GM23338 (cell line): ENCODE measurements at regions not wholly inside any gene's neighbourhood (a gene's known extent, or its start where the extent isn't known, plus 50 kb on each side); places are given as distances from the start of the nearest gene placed in this dataset.

Experiments used
- ATAC-seq: fragments of 200-7000 bp; cut with Tn5 transposase; 3 replicates; pipeline ENCODE4 v1.9.1; 2020
- DNase-seq: peaks from one replicate; pipeline ENCODE4 v3.0.0-alpha.2; 2015; ENCODE audit warnings: low spot score
- H2AFZ ChIP-seq: fragments of 200-600 bp; sonication (generic); 2 replicates; pipeline ENCODE4 v1.8.0; 2016; ENCODE audit warnings: antibody characterized with exemption, mild to moderate bottlenecking, moderate library complexity
- H3F3A ChIP-seq: fragments of 200-600 bp; sonication (generic); replicated peaks from 2 replicates; pipeline ENCODE4 v1.8.0; 2017; ENCODE audit warnings: antibody characterized with exemption, mixed run types, low read depth
- H3K27ac ChIP-seq: fragments of 200-600 bp; sonication (generic); 2 replicates; pipeline ENCODE4 v1.6.1; 2016; ENCODE audit warnings: low read depth
- H3K27me3 ChIP-seq: fragments of 200-600 bp; sonication (generic); 2 replicates; pipeline ENCODE4 v1.8.0; 2016; ENCODE audit warnings: mild to moderate bottlenecking, mixed run types, moderate library complexity; ENCODE audit not compliant: insufficient read depth
- H3K36me3 ChIP-seq: fragments of 200-600 bp; sonication (generic); 2 replicates; pipeline ENCODE4 v1.8.0; 2016; ENCODE audit warnings: mild to moderate bottlenecking; ENCODE audit not compliant: insufficient read depth
- H3K4me1 ChIP-seq: fragments of 200-600 bp; sonication (generic); 2 replicates; pipeline ENCODE4 v1.8.0; 2016; ENCODE audit warnings: mild to moderate bottlenecking, moderate library complexity; ENCODE audit not compliant: insufficient read depth
- H3K4me2 ChIP-seq: fragments of 200-600 bp; sonication (generic); 2 replicates; pipeline ENCODE4 v1.7.1; 2017; ENCODE audit warnings: mixed run types
- H3K4me3 ChIP-seq: fragments of 200-600 bp; sonication (generic); 2 replicates; pipeline ENCODE4 v1.6.1; 2016; ENCODE audit warnings: mixed run types
- H3K79me2 ChIP-seq: fragments of 200-600 bp; sonication (generic); replicated peaks from 2 replicates; pipeline ENCODE4 v1.8.0; 2017; ENCODE audit warnings: mild to moderate bottlenecking; ENCODE audit not compliant: insufficient read depth
- H3K9me2 ChIP-seq: fragments of 200-600 bp; sonication (generic); 2 replicates; pipeline ENCODE4 v1.8.0; 2017; ENCODE audit not compliant: insufficient read depth
- H4K20me1 ChIP-seq: fragments of 200-600 bp; sonication (generic); replicated peaks from 2 replicates; pipeline ENCODE4 v1.8.0; 2017; ENCODE audit warnings: mild to moderate bottlenecking; ENCODE audit not compliant: insufficient read depth
- H3K27ac Mint-ChIP-seq: 2 replicates; pipeline ENCODE4 v1.8.0; 2020; ENCODE audit warnings: inconsistent platforms, mild to moderate bottlenecking, moderate library complexity, mixed read lengths
- H3K27me3 Mint-ChIP-seq: 3 replicates; pipeline ENCODE4 v1.8.0; 2022; ENCODE audit warnings: low read depth, mild to moderate bottlenecking, moderate library complexity, mixed read lengths, inconsistent platforms; ENCODE audit not compliant: insufficient read depth, poor library complexity
- H3K36me3 Mint-ChIP-seq: 3 replicates; pipeline ENCODE4 v1.8.0; 2021; ENCODE audit warnings: low read depth, mild to moderate bottlenecking, inconsistent platforms, moderate library complexity, mixed read lengths
- H3K4me1 Mint-ChIP-seq: 3 replicates; pipeline ENCODE4 v1.8.0; 2020; ENCODE audit warnings: mild to moderate bottlenecking, inconsistent platforms, mixed read lengths
- H3K4me3 Mint-ChIP-seq: 3 replicates; pipeline ENCODE4 v1.8.0; 2021; ENCODE audit warnings: moderate library complexity, mild to moderate bottlenecking, inconsistent platforms, mixed read lengths
- H3K9me3 Mint-ChIP-seq: 3 replicates; pipeline ENCODE4 v1.8.0; 2020; ENCODE audit warnings: moderate library complexity, mild to moderate bottlenecking, inconsistent platforms, mixed read lengths
- CTCF ChIP-seq, 2 experiments: fragments of 200-600 bp in 1 of 2; sonication (generic) in 1 of 2; conservative IDR thresholded peaks; 2 replicates each; pipeline versions ENCODE4 v1.5.1 to v1.6.1; 2016 to 2017; ENCODE audit warnings: antibody characterized with exemption in 2 of 2, low read depth in 2 of 2, mild to moderate bottlenecking in 2 of 2, moderate library complexity in 1 of 2
- EZH2 ChIP-seq: fragments of 200-600 bp; sonication (generic); IDR thresholded peaks from one replicate; pipeline ENCODE4 v1.8.0; 2017; ENCODE audit warnings: antibody characterized with exemption, mild to moderate bottlenecking, low read depth; ENCODE audit not compliant: unreplicated experiment
- EZH2phosphoT487 ChIP-seq: fragments of 200-600 bp; sonication (generic); IDR thresholded peaks from one replicate; pipeline ENCODE4 v1.8.1; 2018; ENCODE audit warnings: antibody characterized with exemption; ENCODE audit not compliant: unreplicated experiment
- POLR2AphosphoS5 ChIP-seq: IDR thresholded peaks from 2 replicates; pipeline ENCODE4 v1.6.1; 2016; ENCODE audit warnings: antibody characterized with exemption, low read depth
- REST ChIP-seq: IDR thresholded peaks from one replicate; pipeline ENCODE4 v1.6.1; 2018; ENCODE audit warnings: antibody characterized with exemption; ENCODE audit not compliant: unreplicated experiment

GRCh38 chr12:54126696-54127537, 61.9 kb downstream of the SMUG1 start:
- Histone ChIP-seq H3K9me2 (no peaks in the 10 kb centered on the region), H3K4me3 (peak overlapping the region; percentile 74), H4K20me1 (peaks cover 30% of the 10 kb centered on the region), H3K36me3 (no peaks in the 10 kb centered on the region), H3K4me1 (peaks cover 43% of the 10 kb centered on the region), H3F3A (peaks cover 13% of the 10 kb centered on the region), H3K27ac (no peak overlapping the region), H3K27me3 (peaks cover 100% of the 10 kb centered on the region), H3K4me2 (peak overlapping the region; percentile 91), H2AFZ (peak overlapping the region; percentile 93; the same call in 1 of the 2 replicates), H3K79me2 (no peaks in the 10 kb centered on the region)
- TF ChIP-seq POLR2AphosphoS5 (no peak), CTCF (conservative IDR thresholded peaks at IDR 0.05; ENCODE audit: low read depth in 2 of 2) (no peak), EZH2phosphoT487 (peak; percentile 5), EZH2 (peak; percentile 89)
- DNase-seq, result peak; percentile 77
- Mint-ChIP-seq H3K27ac (no peak overlapping the region), H3K4me3 (peak overlapping the region; percentile 67), H3K36me3 (peaks cover 6% of the 10 kb centered on the region; the same call in 1 of the 3 replicates), H3K9me3 (peaks cover 6% of the 10 kb centered on the region; the same call in 2 of the 3 replicates), H3K4me1 (peaks cover 44% of the 10 kb centered on the region), H3K27me3 (peaks cover 100% of the 10 kb centered on the region)
- peak; percentile 68 for ATAC-seq

- Histone ChIP-seq H3K36me3 (no peaks in the 10 kb centered on the region), H4K20me1 (peaks cover 30% of the 10 kb centered on the region), H3K27ac (no peak overlapping the region), H3K27me3 (peaks cover 100% of the 10 kb centered on the region), H3F3A (peaks cover 13% of the 10 kb centered on the region), H3K4me1 (peaks cover 43% of the 10 kb centered on the region), H2AFZ (no peak overlapping the region), H3K79me2 (no peaks in the 10 kb centered on the region), H3K9me2 (no peaks in the 10 kb centered on the region), H3K4me2 (peak overlapping the region; percentile 91), H3K4me3 (peak overlapping the region; percentile 74)
- no peak overlapping the region for H3K27ac Mint-ChIP-seq
- no peak for DNase-seq
- peak; percentile 3; the same call in 2 of the 3 replicates for ATAC-seq
- TF ChIP-seq REST (no peak), EZH2 (peak; percentile 81)
- H3K9me3 Mint-ChIP-seq, result peaks cover 6% of the 10 kb centered on the region; the same call in 2 of the 3 replicates
- peaks cover 6% of the 10 kb centered on the region; the same call in 1 of the 3 replicates for H3K36me3 Mint-ChIP-seq
- H3K4me1 Mint-ChIP-seq, result peaks cover 48% of the 10 kb centered on the region
- H3K4me3 Mint-ChIP-seq, result peak overlapping the region; percentile 67; the same call in 1 of the 3 replicates
- H3K27me3 Mint-ChIP-seq, result peaks cover 100% of the 10 kb centered on the region
Measured at GRCh38 chr12:54127538-54128259, 61.1 kb downstream of the SMUG1 start.
